SK-N-SH (cell line): ENCODE measurements at regions not wholly inside any gene's neighbourhood (a gene's known extent, or its start where the extent isn't known, plus 50 kb on each side); places are given as distances from the start of the nearest gene placed in this dataset.

Experiments
- CTCF ChIP-seq: fragments of 200-600 bp; sonication (generic); IDR thresholded peaks from 2 replicates; pipeline ENCODE4 v1.6.1; 2017; ENCODE audit warnings: antibody characterized with exemption, mild to moderate bottlenecking, moderate library complexity
- MXI1 ChIP-seq: IDR thresholded peaks from 2 replicates; pipeline ENCODE4 v1.6.1; 2012; ENCODE audit warnings: mild to moderate bottlenecking, low read depth, low read length, improper control_type of control experiment
- NRF1 ChIP-seq: IDR thresholded peaks from 2 replicates; pipeline ENCODE4 v1.6.1; 2012; ENCODE audit warnings: low read depth, mild to moderate bottlenecking, low read length
- YY1 ChIP-seq: IDR thresholded peaks from 2 replicates; pipeline ENCODE4 v1.4.0; 2012; ENCODE audit warnings: low read depth, mild to moderate bottlenecking

GRCh38 chr6:51386347-51386836, 567.7 kb downstream of the TFAP2B start:
- TF ChIP-seq MXI1 (no peak), CTCF (no peak), YY1 (no peak), NRF1 (no peak)
